ENCODE measurements at regions not wholly inside any gene's neighbourhood (a gene's known extent, or its start where the extent isn't known, plus 50 kb on each side); places are given as distances from the start of the nearest gene placed in this dataset.

DNA sequence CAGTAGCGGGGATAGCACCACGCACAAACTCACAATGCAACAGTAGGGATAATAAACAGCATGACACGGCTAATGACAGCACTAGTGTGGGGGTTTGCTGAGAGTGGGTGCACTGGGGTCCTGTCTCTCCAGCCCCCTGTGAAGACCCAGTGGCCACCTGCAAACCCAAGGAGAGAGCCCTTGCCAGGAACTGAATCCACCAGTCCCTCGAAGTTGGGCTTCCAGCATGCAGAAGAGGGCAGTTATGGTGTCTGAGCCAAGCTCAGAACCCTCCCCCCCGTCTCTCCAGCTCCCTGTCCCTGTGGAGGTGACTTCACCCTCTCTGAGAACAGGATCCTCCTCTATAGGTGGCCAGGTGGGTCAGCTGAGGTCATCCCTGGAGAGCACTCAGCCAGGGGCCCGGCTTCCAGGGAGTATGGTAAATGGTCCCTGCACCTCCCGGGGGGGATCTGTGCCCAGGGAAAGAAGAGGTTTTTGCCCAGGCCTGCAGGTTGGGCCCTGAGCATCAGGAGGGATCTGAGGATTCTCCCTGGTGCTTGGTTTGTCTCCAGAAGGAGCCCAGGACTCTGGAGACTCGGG, 86.3 kb upstream of the PRR5 start:
- H3K79me2 ChIP-seq (ENCODE audit: low read depth) = no peaks in the 10 kb centered on the region
- H3F3A ChIP-seq (ENCODE audit: low read depth) = peaks cover 8% of the 10 kb centered on the region
- H3K27me3 Mint-ChIP-seq (ENCODE audit: insufficient read depth, low read depth) = peaks cover 15% of the 10 kb centered on the region
- H2AFZ ChIP-seq (replicated peaks) = no peak overlapping the region
- H3K36me3 ChIP-seq = no peaks in the 10 kb centered on the region
- TF ChIP-seq EZH2phosphoT487 (IDR thresholded peaks at IDR 0.05) (no peak), EZH2 (IDR thresholded peaks at IDR 0.05) (no peak)
- TF ChIP-seq, protein P1, sequence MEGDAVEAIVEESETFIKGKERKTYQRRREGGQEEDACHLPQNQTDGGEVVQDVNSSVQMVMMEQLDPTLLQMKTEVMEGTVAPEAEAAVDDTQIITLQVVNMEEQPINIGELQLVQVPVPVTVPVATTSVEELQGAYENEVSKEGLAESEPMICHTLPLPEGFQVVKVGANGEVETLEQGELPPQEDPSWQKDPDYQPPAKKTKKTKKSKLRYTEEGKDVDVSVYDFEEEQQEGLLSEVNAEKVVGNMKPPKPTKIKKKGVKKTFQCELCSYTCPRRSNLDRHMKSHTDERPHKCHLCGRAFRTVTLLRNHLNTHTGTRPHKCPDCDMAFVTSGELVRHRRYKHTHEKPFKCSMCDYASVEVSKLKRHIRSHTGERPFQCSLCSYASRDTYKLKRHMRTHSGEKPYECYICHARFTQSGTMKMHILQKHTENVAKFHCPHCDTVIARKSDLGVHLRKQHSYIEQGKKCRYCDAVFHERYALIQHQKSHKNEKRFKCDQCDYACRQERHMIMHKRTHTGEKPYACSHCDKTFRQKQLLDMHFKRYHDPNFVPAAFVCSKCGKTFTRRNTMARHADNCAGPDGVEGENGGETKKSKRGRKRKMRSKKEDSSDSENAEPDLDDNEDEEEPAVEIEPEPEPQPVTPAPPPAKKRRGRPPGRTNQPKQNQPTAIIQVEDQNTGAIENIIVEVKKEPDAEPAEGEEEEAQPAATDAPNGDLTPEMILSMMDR (IDR thresholded peaks at IDR 0.05) = no peak
- no peak overlapping the region for H3K9ac ChIP-seq
- H3K4me3 ChIP-seq = no peak overlapping the region
- no peak overlapping the region for H3K27ac Mint-ChIP-seq
- H3K36me3 Mint-ChIP-seq = no peaks in the 10 kb centered on the region
- peaks cover 3% of the 10 kb centered on the region for H3K4me1 ChIP-seq
- no peak for DNase-seq (ENCODE audit: low spot score)
- no peaks in the 10 kb centered on the region for H3K9me3 ChIP-seq (ENCODE audit: low read depth)
- H3K27me3 ChIP-seq = no peaks in the 10 kb centered on the region
- H3K27ac ChIP-seq = no peak overlapping the region
- H3K9me3 Mint-ChIP-seq = peaks cover 26% of the 10 kb centered on the region
- no peak overlapping the region for H3K4me3 Mint-ChIP-seq
- peaks cover 8% of the 10 kb centered on the region for H3K4me1 Mint-ChIP-seq
- no peak overlapping the region for H3K4me2 ChIP-seq
- H4K20me1 ChIP-seq (ENCODE audit: low read depth) = no peaks in the 10 kb centered on the region

DNA sequence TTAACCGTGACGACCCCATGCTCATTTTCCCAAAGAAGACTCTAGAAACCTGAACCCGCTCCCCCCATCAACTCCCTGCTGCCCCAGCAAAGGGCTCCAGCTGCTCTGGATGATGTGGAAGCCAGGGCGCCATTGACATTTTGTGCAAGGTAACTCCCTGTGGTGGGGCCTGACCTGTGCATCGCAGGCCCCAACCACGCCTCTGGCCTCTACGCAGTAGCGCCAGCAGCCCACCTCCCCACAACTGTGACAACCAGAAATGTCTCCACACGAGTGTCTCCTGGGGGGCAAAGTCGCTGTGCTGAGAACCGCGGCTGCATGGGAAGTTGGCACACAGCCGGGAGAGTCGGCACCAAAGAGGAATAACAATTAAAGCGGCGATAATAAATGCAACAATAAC, 86.9 kb upstream of the PRR5 start:
- H3F3A ChIP-seq (ENCODE audit: low read depth) = peaks cover 3% of the 10 kb centered on the region
- no peaks in the 10 kb centered on the region for H4K20me1 ChIP-seq (ENCODE audit: low read depth)
- DNase-seq (ENCODE audit: low spot score) = no peak
- H3K36me3 Mint-ChIP-seq = no peaks in the 10 kb centered on the region
- H3K27me3 Mint-ChIP-seq (ENCODE audit: insufficient read depth, low read depth) = peaks cover 13% of the 10 kb centered on the region
- no peaks in the 10 kb centered on the region for H3K27me3 ChIP-seq
- H3K79me2 ChIP-seq (ENCODE audit: low read depth) = no peaks in the 10 kb centered on the region
- no peak overlapping the region for H3K4me3 ChIP-seq
- no peak overlapping the region for H3K4me3 Mint-ChIP-seq
- H3K27ac ChIP-seq = no peak overlapping the region
- H3K9ac ChIP-seq = no peak overlapping the region
- H3K4me1 Mint-ChIP-seq = peaks cover 5% of the 10 kb centered on the region
- H3K4me2 ChIP-seq = no peak overlapping the region
- TF ChIP-seq EZH2phosphoT487 (IDR thresholded peaks at IDR 0.05) (no peak), EZH2 (IDR thresholded peaks at IDR 0.05) (no peak)
- TF ChIP-seq, protein P1 (IDR thresholded peaks at IDR 0.05) = no peak
- H3K9me3 ChIP-seq (ENCODE audit: low read depth) = no peaks in the 10 kb centered on the region
- no peak overlapping the region for H3K27ac Mint-ChIP-seq
- peaks cover 29% of the 10 kb centered on the region for H3K9me3 Mint-ChIP-seq
- H3K4me1 ChIP-seq = no peaks in the 10 kb centered on the region
- no peak overlapping the region for H2AFZ ChIP-seq (replicated peaks)
- no peaks in the 10 kb centered on the region for H3K36me3 ChIP-seq

DNA sequence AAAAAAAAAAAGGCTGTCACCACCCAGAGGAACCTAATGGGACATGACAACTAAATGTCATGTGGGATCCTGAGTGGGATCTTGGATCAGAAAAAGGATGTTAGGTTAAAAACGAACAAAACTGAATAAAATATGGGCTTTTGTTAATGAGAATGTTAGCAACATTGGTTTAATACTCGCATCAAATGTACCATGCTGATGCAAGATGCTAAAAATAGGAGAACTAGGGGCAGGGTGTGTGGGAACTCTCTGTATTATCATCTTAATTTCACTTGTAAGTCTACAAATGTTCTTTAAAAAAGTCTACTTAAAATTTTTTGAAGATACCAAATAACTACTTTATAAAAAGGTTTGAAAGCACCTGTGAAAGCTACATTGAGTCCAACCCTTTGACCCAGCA, 88.8 kb upstream of the PRR5 start:
- H3K4me3 ChIP-seq = no peak overlapping the region
- peaks cover 5% of the 10 kb centered on the region for H3K4me1 Mint-ChIP-seq
- no peak overlapping the region for H3K27ac ChIP-seq
- peaks cover 34% of the 10 kb centered on the region for H3K9me3 Mint-ChIP-seq
- peaks cover 13% of the 10 kb centered on the region for H3K27me3 Mint-ChIP-seq (ENCODE audit: insufficient read depth, low read depth)
- H3K4me2 ChIP-seq = no peak overlapping the region
- no peaks in the 10 kb centered on the region for H3K27me3 ChIP-seq
- no peak overlapping the region for H3K27ac Mint-ChIP-seq
- DNase-seq (ENCODE audit: low spot score) = no peak
- no peak overlapping the region for H3K4me3 Mint-ChIP-seq
- H3K9ac ChIP-seq = no peak overlapping the region
- no peak for TF ChIP-seq EZH2 (IDR thresholded peaks at IDR 0.05)
- TF ChIP-seq EZH2phosphoT487 (IDR thresholded peaks at IDR 0.05) = no peak
- TF ChIP-seq, protein P1 (IDR thresholded peaks at IDR 0.05) = no peak
- no peaks in the 10 kb centered on the region for H3K79me2 ChIP-seq (ENCODE audit: low read depth)
- no peaks in the 10 kb centered on the region for H3K36me3 ChIP-seq
- no peaks in the 10 kb centered on the region for H3K9me3 ChIP-seq (ENCODE audit: low read depth)
- no peaks in the 10 kb centered on the region for H3F3A ChIP-seq (ENCODE audit: low read depth)
- no peaks in the 10 kb centered on the region for H3K36me3 Mint-ChIP-seq
- H4K20me1 ChIP-seq (ENCODE audit: low read depth) = no peaks in the 10 kb centered on the region
- no peak overlapping the region for H2AFZ ChIP-seq (replicated peaks)
- no peaks in the 10 kb centered on the region for H3K4me1 ChIP-seq
